Cerebellar nuclear complex (tissue), 1 donor: ENCODE measurements at regions not wholly inside any gene's neighbourhood (a gene's known extent, or its start where the extent isn't known, plus 50 kb on each side); places are given as distances from the start of the nearest gene placed in this dataset.

Source experiments
- DNase-seq, 2 experiments: peaks; one replicate each; lab custom pipeline; 2025; lab: John Stamatoyannopoulos, UW

GRCh38 chr10:1873661-1874315, 136.5 kb upstream of the ADARB2 start:
- no peak for DNase-seq

- DNase-seq, result no peak
These were observed 134.9 kb upstream of the ADARB2 start for GRCh38 chr10:1872151-1872726.

- no peak for DNase-seq
These were observed 133.2 kb upstream of the ADARB2 start for GRCh38 chr10:1870491-1870890.

DNA sequence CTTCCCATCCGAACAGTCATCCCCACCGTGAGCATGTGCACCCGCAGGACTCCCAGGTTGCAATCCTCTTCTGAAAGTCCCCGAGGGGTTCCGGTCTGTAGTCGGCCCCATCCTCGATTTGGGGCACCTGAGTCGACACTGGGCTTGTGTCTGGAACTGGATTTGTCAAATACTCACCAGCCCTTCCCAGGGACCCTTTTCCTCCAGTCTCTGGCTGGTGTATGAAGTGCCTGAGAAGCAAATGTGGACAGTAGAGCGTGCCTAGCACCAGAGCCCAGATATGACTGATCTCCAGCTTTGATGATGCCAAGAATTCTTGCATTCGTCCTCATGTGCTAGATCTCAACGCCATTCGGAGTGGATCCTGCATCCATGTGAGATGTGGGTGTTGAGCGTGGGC, 132.5 kb upstream of the ADARB2 start:
- DNase-seq, result no peak

GRCh38 chr10:1860351-1860750, 123.0 kb upstream of the ADARB2 start:
- no peak for DNase-seq

DNA sequence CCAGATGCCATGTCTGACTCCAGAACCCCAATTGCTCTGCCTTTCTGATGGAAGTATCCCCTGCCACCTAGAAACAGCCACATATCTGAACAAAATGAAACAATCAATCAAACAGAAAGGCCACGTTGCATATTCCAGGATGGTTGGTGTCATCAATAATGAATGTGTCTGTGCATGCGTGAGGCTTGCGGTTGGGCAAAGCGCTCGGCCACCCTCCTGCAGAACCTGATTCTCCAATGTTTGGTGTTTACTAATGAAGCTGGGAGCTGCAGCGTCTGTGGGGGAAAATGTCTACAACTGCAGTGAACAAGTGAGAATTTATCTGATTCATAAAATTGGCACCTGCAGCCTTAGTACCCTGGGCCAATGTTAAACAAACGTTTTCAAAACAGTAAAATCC, 121.2 kb upstream of the ADARB2 start:
- no peak for DNase-seq

DNA sequence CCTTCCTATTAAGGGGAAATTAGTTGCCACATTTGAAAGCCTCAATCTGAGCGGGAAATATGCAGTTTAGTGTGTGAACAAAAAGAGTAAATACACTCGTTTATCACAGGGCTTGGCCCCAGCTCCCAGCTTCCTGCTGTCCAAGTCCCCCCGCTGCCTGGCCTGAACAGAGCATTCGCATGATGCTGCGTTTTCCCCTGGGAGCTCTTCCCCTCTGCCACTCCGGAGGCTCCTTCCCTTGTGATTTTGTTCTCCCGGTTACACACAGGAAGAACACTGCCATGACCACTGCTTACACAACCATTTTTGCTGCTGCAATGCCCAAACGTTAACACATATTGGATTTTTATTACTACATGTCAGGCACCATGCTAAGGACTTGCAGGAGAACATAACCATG, 120.7 kb upstream of the ADARB2 start:
- DNase-seq, result no peak

- no peak for DNase-seq
These were observed 118.6 kb upstream of the ADARB2 start for GRCh38 chr10:1855911-1856310.

DNA sequence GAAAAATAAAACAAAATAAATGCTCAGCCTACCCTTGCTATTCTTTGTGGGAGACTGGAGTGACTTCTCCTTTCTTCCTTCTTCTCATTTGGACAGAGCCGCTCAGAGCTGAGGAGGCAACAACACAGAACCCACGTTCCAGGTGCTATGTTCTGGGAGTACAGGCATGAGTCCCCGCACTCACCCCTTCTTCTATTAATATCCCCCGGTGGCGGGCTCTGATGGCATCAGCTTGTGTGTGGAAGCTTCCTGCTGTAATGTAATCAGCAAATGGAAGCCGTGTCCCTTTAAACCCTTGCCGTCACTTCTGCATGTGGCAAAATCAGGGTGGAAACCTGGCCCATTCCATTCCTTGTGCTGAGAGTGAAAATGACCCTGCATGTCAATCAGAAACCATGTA, 116.9 kb upstream of the ADARB2 start:
- no peak for DNase-seq

DNA sequence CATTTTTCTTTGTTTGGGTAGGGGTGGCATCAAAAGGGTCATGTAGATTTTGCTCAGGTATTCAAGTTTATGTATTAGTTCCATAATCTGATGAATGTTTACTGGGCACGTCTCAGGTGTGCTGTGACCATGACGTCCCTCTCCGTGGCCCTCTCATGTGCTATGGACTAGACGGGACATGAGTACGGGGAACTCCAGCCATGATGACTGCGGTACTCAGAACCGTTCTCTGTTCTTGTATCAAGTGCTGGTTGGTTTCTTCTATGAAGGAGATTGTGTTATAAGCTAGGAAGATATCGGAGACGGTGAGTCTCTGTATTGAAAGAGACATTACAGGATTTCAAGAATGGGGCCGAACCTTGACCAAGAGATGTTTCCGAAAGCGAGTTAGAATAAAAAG, 116.5 kb upstream of the ADARB2 start:
- DNase-seq, result no peak

DNA sequence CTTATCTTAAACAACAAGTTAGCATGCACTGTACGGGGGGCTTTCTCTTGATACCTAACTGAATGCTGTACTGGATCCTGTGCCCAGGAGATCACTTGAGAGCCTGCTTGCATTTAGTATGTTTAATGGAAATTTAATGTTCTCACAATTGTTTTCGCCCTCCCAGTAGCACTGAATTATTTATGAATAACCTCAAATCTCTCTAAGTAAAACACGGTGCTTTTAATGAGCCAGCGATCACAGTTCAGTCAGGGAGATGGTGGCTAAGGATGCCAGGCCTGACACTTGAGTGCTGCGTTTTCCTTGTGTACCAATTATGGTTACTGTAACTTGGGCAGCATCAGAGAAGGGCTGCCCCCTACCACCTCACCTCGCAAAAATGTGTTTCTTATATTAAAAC, 115.5 kb upstream of the ADARB2 start:
- DNase-seq, result no peak

DNA sequence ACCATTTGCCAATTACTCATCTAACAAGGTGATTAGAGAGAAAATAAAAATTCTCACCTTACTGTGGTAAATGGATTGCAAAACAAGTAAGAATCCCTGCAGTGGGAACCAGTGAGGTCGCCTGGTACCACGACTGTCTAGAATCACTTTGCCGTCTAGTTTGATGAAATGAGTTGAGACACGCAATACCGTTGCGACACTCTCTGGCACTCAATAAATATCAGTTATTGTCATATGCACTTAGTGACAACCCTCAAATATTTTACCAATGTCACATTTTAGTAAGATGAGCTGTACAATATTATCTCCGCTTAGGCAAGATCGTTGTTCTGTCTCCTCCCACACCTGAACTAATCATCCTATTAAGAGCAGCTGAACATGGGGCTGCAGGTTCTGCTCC, 114.4 kb upstream of the ADARB2 start:
- no peak for DNase-seq

DNA sequence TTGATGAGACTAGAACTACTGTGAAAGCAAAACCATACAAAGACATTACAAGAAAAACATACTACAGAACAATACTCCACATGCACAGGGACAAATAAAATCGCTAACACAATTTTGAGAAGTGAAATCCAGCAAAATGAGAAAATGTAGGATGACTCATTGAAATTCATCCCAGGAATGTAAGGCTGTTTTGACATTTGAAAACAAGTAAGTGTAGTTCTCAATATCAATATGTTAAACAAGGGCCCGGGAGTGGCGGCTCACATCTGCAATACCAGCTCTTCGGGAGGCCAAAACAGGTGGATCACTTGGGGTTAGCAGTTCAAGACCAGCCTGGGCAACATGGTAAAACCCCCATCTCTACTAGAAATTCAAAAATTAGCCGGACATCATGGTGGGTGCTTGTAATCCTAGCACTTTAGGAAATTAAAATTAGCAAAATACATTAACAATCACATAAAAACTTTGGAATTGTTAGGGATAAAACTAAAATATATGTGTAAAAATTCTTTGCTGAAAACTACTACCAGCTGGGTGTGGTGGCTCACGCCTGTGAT, 113.7 kb upstream of the ADARB2 start:
- DNase-seq, result no peak

DNA sequence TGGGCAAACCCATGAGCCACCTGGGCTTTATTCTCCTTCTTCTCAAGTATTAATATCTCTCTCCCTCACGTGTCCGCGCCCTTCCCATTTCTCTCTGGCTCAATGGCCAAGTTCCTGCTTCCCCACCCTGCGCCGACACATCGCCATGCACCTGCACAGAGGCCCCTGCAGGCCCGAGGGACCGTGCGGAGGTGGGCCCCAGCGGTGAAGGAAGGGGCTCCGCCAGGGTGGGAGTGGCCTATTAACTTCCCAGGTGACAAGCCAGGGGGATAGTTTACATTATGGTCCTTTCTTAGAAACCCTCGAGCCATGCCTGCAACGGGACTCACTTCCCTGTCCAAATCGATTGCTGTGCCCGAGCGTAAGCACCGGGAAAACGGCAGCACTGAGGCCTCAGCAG, 110.0 kb upstream of the ADARB2 start:
- DNase-seq, result no peak

GRCh38 chr10:1846032-1846431, 108.7 kb upstream of the ADARB2 start:
- no peak for DNase-seq

- no peak for DNase-seq
These were observed 104.4 kb upstream of the ADARB2 start for GRCh38 chr10:1841759-1842158.

- no peak for DNase-seq
These were observed 92.4 kb upstream of the ADARB2 start for GRCh38 chr10:1829712-1830111.

DNA sequence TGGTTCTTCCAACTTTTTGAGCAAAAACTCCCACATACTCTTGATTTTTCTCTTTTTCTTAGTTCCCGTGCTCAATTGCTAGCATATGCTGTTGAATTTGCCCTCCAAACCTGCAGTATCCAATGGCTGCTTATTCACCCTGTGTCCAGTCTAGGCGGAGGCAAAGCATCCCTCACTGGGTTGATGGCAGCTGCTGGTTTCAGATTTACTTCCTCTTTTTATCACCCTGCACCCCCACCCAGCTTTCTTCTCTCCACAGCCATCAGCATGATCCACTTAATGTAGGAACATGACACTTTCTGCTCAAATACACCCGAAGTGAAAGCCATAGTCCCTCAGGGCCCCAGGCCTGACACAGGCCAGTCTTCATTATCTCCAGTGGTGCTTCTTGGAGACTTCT, 87.6 kb upstream of the ADARB2 start:
- DNase-seq, result no peak

GRCh38 chr10:1814556-1814955, 77.2 kb upstream of the ADARB2 start:
- DNase-seq, result no peak

DNA sequence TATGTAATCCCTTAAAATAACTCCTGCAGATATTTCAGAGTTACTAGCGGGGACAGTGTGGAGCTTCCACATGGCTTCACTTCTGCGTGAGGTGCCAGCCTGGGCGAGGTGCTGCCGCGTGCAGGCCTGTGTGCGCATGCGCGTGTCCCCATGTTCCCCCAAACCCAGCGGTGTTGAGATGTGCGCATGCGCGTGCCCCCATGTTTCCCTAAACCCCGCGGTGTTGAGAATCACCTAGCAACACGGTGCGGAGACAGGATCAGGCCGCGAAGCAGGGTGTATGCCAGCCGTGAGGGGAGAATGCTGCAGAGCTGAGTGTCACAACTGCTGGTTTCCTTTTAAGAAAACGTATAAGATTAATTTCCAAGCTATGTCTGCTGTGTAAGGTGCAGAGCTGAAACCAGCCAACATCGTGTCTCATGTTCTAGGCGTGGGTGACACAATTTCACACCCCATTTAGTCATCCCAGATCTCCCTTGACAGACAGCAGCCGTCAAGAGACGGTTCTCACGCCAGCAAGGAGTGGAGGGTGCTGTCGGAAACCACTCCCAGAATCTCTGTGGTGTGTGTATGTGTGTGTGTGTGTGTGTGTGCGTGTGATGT, 71.9 kb upstream of the ADARB2 start:
- DNase-seq, result no peak

DNA sequence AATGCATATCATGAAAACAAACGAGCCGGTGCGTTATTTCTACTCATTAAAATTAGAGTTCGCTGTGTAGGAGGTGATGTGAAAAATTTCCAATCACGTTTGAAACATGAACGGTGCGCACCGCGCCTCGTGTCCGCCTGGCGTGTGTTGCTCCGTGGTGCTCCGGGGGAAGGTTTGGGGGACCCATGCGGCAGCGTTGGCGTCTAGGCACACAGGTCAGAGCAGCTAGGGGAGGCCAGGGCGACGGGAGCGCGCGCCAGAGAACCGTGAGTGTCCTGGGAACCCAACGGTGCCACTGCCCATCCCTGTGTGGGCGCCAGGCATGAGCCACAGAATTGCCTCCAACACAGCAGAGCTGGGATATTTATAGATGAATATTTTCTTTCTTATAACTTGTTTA, 70.6 kb upstream of the ADARB2 start:
- DNase-seq, result no peak

- DNase-seq, result no peak
These were observed 69.9 kb upstream of the ADARB2 start for GRCh38 chr10:1807196-1807595.

GRCh38 chr10:1802413-1802812, 65.1 kb upstream of the ADARB2 start:
- no peak for DNase-seq

- DNase-seq, result no peak
These were observed 51.1 kb upstream of the ADARB2 start for GRCh38 chr10:1788401-1788800.
